HG03280 (cell line): ENCODE measurements at regions not wholly inside any gene's neighbourhood (a gene's known extent, or its start where the extent isn't known, plus 50 kb on each side); places are given as distances from the start of the nearest gene placed in this dataset.
"Not testable (repeated sequence)": the region's sequence is repeated elsewhere in the genome, so short reads cannot be mapped to it uniquely, and the experiment has no call there.

Source experiments
- ATAC-seq: cut with Tn5 transposase; IDR thresholded peaks from one replicate; pipeline ENCODE4 v1.9.1; 2021; ENCODE audit warnings: mild to moderate bottlenecking, moderate library complexity; ENCODE audit not compliant: unreplicated experiment

DNA sequence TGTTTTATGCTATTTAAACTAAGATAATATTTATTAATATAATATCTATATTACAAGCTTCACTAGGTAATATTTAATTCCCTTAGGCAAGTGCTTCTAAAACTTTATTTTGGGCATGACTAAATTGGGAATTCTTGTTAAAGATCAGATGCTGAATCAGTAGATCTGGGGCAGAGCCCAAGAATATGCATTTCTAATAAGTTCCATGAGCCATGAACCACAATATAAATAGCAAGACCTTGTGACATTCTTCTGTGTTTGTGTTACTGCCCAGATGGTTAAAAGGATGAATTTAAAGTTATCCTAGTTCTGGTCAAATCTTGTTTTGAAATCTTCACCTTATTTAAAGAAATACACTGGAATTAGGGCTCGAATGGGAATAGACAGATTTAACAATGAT, 258.4 kb upstream of the CACNA2D1 start:
- ATAC-seq = no peak

GRCh38 chr7:82700741-82701140, 257.2 kb upstream of the CACNA2D1 start:
- ATAC-seq = no peak

DNA sequence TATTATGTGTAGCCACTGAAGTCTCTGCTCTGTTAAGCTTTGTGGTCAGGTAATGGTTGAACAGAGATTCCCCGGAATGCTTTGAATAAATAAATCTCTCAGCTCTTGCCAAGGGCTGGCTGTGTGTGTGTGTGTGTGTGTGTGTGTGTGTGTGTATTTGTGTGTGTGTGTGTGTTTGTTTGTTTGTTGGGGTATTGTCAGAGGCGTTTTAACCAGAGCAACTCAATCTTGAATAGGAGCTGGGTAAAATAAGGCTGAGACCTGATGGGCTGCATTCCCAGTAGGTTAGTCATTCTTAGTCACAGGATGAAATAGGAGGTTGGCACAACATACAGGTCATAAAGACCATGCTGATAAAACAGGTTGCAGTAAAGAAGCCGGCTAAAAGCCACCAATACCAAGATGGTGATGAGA, 256.2 kb upstream of the CACNA2D1 start:
- no peak for ATAC-seq

GRCh38 chr7:82697897-82698296, 254.3 kb upstream of the CACNA2D1 start:
- no peak for ATAC-seq

- no peak for ATAC-seq
These were observed 253.1 kb upstream of the CACNA2D1 start for GRCh38 chr7:82696631-82697030.

DNA sequence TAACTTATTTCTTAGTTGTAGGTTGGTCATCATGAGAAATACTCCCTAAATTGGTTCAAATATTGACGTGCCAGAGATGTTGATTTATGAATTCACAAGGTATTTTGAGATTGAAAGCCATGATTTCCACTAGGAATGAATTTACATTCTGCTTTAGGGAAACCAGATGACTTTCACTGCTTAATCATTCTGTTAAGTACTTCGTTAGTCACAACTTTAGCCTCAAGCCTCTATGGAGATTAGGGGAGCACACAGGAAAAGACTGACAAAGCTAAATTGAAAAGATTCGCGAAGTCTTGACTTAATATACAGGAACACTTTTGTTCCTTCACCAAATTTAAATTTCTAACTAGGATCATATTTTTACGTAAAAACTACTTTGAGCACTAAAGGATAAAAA, 250.4 kb upstream of the CACNA2D1 start:
- no peak for ATAC-seq

- no peak for ATAC-seq
These were observed 247.4 kb upstream of the CACNA2D1 start for GRCh38 chr7:82690929-82691328.

DNA sequence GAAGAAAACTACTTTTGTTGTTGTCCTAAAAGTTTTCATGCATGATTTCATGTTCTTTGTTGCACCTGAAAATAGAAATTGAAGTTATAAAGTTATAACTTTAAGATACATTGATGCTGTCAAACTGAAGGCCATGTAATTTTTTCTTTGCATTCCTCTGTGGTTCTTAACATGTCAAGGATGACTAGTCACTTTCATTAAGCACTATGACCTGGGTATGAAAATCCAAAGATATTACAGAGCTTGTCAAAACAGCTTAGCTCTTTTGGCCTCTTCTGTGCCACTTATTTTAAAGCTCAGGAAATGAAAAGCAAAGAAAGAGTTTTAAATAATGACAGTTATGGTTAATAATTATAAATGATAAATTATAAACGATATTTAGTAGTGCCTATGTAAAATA, 241.6 kb upstream of the CACNA2D1 start:
- ATAC-seq = no peak

DNA sequence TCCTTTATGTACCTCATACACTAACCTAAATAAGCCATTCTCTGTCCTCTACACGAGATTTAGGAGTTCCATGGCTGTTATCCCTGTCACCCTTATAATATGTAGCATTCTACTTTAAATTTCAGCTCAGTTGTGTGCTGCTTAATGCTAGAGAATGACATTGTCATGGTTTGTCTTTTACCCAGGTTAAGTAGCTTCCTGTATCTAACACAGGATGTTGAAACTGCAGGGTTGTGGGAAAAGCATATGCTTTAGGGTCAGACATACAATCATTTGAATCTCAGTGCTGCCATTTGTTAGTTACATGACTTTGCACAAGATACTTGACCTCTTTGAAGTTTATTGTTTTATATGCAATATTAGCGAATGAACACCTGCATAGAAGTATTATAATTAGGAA, 235.1 kb upstream of the CACNA2D1 start:
- ATAC-seq = no peak

DNA sequence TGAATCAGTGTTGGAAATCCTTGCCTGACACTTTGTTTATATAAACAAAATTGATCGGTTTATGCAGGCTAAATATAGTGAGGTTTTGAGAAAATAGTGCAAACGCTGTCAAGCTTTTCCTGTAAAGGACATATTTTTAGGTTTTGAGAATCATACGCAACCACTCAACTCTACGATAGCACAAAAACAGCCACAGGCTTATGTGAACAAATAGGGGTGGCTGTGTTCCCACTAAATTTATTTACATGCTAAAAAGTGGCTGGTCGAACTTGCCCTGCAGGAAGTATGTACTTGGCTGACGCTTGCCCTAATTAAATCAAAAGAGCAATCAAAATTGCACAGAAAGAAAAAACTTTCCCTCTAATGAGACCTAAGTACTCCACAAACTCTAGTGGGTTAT, 234.7 kb upstream of the CACNA2D1 start:
- no peak for ATAC-seq

- no peak for ATAC-seq
These were observed 233.9 kb upstream of the CACNA2D1 start for GRCh38 chr7:82677493-82677892.

DNA sequence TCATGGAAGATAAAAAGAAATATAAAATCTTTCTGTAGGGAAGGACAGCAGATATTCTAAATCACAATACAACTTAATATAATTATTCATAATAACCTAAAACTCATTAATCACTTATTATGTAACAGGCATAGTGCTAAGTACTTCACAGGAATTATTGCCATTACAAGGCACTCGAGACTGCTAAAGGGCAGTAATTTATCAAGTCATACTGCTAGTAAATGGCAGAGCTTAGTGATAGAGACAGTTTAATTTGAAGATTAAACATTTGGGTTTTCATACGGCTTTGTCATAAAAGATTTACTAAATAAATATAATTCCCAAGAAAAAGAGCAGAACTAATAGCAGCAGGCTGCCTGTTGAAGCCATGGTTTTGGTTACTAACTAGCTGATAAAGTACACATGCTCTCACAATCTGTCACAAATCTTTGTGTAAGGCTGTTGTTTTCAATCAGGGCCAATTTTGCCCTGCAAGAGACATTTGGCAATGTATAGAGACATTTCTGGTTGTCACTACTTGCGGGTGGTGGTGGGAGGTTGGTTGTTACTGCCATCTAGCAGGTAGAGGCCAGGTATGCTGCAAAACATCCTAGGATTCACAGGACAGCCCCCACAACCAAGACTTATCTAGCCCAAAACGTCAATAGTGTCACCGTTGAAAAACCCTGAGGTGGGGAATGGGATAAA, 233.3 kb upstream of the CACNA2D1 start:
- no peak for ATAC-seq

GRCh38 chr7:82675396-82675795, 231.8 kb upstream of the CACNA2D1 start:
- ATAC-seq = no peak

DNA sequence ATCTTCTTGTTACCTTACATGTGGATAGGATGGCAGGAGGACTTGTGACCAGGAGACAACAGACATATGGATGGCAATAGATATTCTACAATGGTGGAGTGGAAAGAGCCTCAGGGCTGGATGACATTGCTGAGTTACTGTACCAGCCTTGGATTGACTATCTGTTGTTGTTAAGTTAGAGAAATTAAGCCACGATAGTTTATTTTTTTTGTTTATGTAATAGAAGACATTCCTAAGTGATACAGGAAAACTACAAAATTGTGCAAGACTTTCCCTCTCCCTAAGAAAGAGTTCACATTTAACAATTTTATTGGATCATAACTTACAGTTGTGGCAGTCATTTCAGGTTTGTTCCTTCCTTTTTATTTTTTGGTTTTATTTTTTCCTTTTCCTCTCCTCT, 230.7 kb upstream of the CACNA2D1 start:
- ATAC-seq = no peak

GRCh38 chr7:82672078-82672477, 228.5 kb upstream of the CACNA2D1 start:
- ATAC-seq = no peak

DNA sequence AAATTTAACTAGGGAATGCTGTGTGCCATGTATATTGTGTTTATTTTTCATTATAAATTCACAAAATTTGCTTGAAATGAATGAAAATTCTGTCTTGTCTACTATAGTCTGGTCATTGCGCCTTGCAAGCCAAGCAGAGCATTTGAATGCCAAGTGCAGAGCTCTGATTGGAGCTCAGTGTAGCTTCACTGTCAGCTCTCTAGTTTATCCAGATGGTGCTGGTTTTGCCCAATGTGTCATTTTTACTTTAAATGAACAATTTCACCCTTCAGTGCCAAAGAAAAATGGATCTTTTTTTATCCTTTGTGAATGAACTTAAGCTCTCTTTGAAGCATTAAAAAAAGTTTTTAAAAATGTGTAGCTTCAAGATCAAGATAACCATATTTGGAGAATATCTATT, 225.6 kb upstream of the CACNA2D1 start:
- no peak for ATAC-seq

GRCh38 chr7:82668676-82669075, 225.1 kb upstream of the CACNA2D1 start:
- ATAC-seq = no peak

GRCh38 chr7:82665966-82666507, 222.5 kb upstream of the CACNA2D1 start:
- ATAC-seq = no peak

GRCh38 chr7:82655965-82656364, 212.4 kb upstream of the CACNA2D1 start:
- ATAC-seq = no peak

DNA sequence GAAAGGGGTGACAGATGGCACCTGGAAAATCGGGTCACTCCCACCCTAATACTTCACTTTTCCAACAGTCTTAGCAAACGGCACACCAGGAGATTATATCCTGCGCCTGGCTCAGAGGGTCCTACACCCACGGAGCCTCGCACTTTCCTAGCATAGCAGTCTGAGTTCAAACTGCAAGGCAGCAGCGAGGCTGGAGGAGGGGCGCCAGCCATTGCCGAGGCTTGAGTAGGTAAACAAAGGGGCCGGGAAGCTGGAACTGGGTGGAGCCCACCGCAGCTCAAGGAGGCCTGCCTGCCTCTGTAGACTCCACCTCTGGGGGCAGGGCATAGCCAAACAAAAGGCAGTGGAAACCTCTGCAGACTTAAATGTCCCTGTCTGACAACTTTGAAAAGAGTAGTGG, 206.5 kb upstream of the CACNA2D1 start:
- ATAC-seq = not testable (repeated sequence)

DNA sequence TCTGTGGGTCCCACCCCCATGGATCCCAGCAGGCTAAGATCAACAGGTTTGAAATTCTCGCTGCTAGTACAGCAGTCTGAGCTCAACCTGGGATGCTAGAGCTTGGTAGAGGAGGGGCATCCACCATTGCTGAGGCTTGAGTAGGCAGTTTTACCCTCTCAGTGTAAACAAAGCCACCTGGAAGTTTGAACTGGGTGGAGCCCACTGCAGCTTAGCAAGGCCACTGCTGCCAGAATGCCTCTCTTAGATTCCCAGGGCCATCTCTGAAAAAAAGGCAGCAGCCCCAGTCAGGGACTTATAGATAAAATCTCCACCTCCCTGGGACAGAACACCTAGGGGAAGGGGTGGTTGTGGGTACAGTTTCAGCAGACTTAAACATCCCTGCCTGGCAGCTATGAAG, 190.0 kb upstream of the CACNA2D1 start:
- no peak for ATAC-seq

DNA sequence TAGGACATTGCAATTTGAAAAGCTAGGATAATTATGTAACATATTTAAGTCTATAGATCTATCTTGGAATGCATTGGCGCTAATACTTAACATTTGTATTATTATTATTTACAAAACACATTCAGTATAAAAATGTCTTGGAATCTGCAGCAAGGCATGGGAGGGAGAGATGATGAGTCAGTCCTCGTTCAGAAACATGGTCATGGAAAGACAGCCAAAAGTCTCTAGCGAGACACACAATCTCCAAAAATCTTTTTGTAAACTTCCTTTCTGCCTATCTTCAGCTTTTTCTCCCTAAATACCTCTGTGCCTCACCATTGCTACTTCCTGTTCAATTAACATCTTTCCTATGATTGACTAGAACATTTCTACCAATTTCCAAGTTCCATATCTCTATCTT, 188.4 kb upstream of the CACNA2D1 start:
- no peak for ATAC-seq

DNA sequence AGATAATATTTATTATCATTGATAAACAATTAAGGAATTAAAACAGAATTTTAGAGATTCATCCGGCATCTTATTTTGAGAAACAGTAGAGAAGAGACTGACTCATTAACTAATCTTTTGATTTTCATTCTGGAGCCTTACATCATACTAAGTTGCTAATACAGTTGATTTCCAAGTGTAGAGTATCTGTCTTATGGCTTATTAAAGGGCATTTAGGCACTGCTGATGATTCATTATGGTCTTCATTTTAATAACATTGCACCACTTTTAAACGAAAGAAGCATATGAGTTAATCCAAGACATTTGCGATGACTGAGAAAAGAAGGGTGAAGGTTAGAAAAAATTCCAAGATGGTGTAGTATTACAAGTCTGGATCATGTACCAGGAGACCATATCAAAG, 186.0 kb upstream of the CACNA2D1 start:
- no peak for ATAC-seq
